Osteoblast (primary cell): ENCODE measurements at regions not wholly inside any gene's neighbourhood (a gene's known extent, or its start where the extent isn't known, plus 50 kb on each side); places are given as distances from the start of the nearest gene placed in this dataset.

Experiments
- DNase-seq: peaks from one replicate; pipeline ENCODE4 v3.0.0; 2011; ENCODE audit warnings: low spot score, mixed read lengths; ENCODE audit not compliant: insufficient read length; ENCODE audit errors: missing footprints
- H2AFZ ChIP-seq: 2 replicates; pipeline ENCODE4 v1.6.0; 2011; ENCODE audit warnings: mild to moderate bottlenecking, low read length
- H3K27ac ChIP-seq: 2 replicates; pipeline ENCODE4 v1.5.1; 2011; ENCODE audit warnings: mild to moderate bottlenecking, low read depth, low read length, moderate library complexity
- H3K27me3 ChIP-seq: 2 replicates; pipeline ENCODE4 v1.6.0; 2012; ENCODE audit warnings: mild to moderate bottlenecking, control low read depth, inconsistent platforms, low read length, moderate library complexity; ENCODE audit not compliant: insufficient read depth
- H3K36me3 ChIP-seq: 2 replicates; pipeline ENCODE4 v1.5.1; 2011; ENCODE audit warnings: mild to moderate bottlenecking, low read length, control low read depth, moderate library complexity; ENCODE audit not compliant: insufficient read depth
- H3K4me1 ChIP-seq: 2 replicates; pipeline ENCODE4 v1.5.1; 2011; ENCODE audit warnings: mild to moderate bottlenecking, low read length, control low read depth, moderate library complexity; ENCODE audit not compliant: insufficient read depth
- H3K4me2 ChIP-seq: 2 replicates; pipeline ENCODE4 v1.6.0; 2011; ENCODE audit warnings: mild to moderate bottlenecking, low read length; ENCODE audit not compliant: insufficient read depth
- H3K4me3 ChIP-seq: fragments of 200-600 bp; sonication (generic); 3 replicates; pipeline ENCODE4 v1.5.1; 2012; ENCODE audit warnings: mild to moderate bottlenecking, low read length, inconsistent platforms; ENCODE audit not compliant: insufficient read depth
- H3K79me2 ChIP-seq: 2 replicates; pipeline ENCODE4 v1.6.0; 2012; ENCODE audit warnings: mild to moderate bottlenecking, low read length, control low read depth, inconsistent platforms; ENCODE audit not compliant: insufficient read depth
- H3K9me3 ChIP-seq: 2 replicates; pipeline ENCODE4 v1.5.1; 2011; ENCODE audit warnings: low read depth, low read length, control low read depth
- H4K20me1 ChIP-seq: 2 replicates; pipeline ENCODE4 v1.6.0; 2012; ENCODE audit warnings: mild to moderate bottlenecking, low read length, control low read depth; ENCODE audit not compliant: insufficient read depth
- TF ChIP-seq, protein P1 (sequence below): IDR thresholded peaks from 2 replicates; pipeline ENCODE4 v1.5.1; 2011; ENCODE audit warnings: mild to moderate bottlenecking, low read depth, low read length, moderate library complexity; ENCODE audit errors: extremely low read depth

DNA sequence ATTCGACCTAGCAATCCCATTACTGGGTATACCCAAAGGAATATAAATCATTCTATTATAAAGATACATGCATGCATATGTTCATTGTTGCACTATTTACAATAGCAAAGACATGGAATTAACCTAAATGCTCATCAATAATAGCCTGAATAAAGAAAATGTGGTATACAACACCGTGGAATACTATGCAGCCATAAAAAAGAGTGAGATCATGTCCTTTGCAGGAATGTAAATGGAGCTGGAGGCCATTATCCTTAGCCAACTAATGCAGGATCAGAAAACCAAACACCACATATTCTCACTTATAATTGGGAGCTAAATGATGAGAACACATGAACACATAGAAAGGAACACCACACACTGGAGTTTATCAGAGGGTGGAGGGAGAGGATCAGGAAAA lies 69.5 kb upstream of the TNR start:
- Histone ChIP-seq H3K4me1 (no peaks in the 10 kb centered on the region), H3K4me2 (no peak overlapping the region), H3K27me3 (no peaks in the 10 kb centered on the region), H3K9me3 (no peaks in the 10 kb centered on the region), H3K79me2 (no peaks in the 10 kb centered on the region), H4K20me1 (no peaks in the 10 kb centered on the region), H3K4me3 (no peak overlapping the region), H2AFZ (no peak overlapping the region), H3K36me3 (no peaks in the 10 kb centered on the region), H3K27ac (no peak overlapping the region)
- TF ChIP-seq, protein P1, sequence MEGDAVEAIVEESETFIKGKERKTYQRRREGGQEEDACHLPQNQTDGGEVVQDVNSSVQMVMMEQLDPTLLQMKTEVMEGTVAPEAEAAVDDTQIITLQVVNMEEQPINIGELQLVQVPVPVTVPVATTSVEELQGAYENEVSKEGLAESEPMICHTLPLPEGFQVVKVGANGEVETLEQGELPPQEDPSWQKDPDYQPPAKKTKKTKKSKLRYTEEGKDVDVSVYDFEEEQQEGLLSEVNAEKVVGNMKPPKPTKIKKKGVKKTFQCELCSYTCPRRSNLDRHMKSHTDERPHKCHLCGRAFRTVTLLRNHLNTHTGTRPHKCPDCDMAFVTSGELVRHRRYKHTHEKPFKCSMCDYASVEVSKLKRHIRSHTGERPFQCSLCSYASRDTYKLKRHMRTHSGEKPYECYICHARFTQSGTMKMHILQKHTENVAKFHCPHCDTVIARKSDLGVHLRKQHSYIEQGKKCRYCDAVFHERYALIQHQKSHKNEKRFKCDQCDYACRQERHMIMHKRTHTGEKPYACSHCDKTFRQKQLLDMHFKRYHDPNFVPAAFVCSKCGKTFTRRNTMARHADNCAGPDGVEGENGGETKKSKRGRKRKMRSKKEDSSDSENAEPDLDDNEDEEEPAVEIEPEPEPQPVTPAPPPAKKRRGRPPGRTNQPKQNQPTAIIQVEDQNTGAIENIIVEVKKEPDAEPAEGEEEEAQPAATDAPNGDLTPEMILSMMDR = no peak
- DNase-seq = no peak

DNA sequence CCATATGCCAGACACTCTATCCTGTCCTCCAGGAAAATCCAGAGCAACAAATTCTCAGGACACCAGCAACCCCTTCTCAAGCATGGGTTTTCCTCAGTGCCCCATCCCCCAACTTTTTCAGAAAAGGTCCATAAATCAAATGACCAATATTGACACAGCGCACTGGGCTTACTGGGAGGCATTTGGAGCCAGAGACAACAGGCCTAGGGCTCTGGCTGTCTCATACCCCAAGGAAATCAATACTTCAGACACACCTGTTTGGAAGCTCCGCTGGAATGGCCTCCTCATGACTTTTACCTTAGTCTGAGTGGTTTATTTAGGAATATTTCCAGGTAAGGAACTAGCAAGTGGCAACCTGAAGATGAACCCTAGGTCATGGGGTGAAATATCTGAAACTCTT lies 66.9 kb upstream of the TNR start:
- Histone ChIP-seq H4K20me1 (no peaks in the 10 kb centered on the region), H3K4me1 (no peaks in the 10 kb centered on the region), H3K27ac (no peak overlapping the region), H3K9me3 (no peaks in the 10 kb centered on the region), H3K36me3 (no peaks in the 10 kb centered on the region), H3K4me2 (no peak overlapping the region), H3K79me2 (no peaks in the 10 kb centered on the region), H2AFZ (no peak overlapping the region), H3K27me3 (no peaks in the 10 kb centered on the region), H3K4me3 (no peak overlapping the region)
- no peak for DNase-seq
- TF ChIP-seq, protein P1 = no peak

DNA sequence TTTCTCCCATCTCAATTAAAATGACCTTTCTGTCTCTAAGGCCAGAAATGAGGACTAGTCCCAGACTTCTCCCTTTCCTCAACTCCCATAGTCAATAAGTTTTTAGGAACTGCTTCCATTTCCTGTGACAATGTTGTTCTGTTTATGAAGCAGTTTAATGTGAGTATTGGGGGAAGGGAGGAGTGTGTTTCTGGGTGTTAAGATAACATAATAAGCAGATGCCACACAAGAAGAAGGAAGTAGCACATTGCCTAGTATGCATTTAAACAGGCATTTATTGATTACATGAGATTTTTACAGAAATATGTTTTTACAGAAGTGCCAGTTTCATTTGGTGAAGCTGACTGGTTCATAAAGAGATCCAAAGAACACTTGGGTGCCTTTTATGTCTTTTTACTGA lies 65.6 kb upstream of the TNR start:
- Histone ChIP-seq H2AFZ (no peak overlapping the region), H3K36me3 (no peaks in the 10 kb centered on the region), H3K4me3 (no peak overlapping the region), H3K4me2 (no peak overlapping the region), H4K20me1 (no peaks in the 10 kb centered on the region), H3K9me3 (no peaks in the 10 kb centered on the region), H3K4me1 (no peaks in the 10 kb centered on the region), H3K27me3 (no peaks in the 10 kb centered on the region), H3K79me2 (no peaks in the 10 kb centered on the region), H3K27ac (no peak overlapping the region)
- TF ChIP-seq, protein P1 = no peak
- DNase-seq = no peak

DNA sequence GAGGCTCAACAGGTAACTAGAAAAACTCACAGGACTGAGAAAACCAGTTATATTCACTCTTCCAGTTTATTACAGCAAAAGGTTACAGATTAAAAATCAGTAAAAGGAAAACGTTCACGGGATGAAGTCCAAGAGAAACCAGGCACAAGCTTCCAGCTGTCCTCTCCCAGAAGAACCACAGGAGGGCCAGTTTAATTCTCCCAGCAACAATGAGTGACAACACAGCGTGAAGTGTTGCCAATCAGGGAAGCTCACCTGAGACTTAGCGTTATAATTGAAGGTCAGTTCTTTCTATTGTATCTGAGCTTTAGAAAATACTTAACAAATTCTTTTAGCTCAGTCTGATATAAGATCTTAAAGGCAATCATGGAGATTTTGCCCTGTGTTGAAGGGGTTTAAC lies 65.2 kb upstream of the TNR start:
- Histone ChIP-seq H3K4me2 (no peak overlapping the region), H3K27me3 (no peaks in the 10 kb centered on the region), H3K27ac (no peak overlapping the region), H3K9me3 (no peaks in the 10 kb centered on the region), H3K36me3 (no peaks in the 10 kb centered on the region), H3K79me2 (no peaks in the 10 kb centered on the region), H4K20me1 (no peaks in the 10 kb centered on the region), H3K4me1 (no peaks in the 10 kb centered on the region), H3K4me3 (no peak overlapping the region), H2AFZ (no peak overlapping the region)
- TF ChIP-seq, protein P1 = no peak
- no peak for DNase-seq
